Suprapubic skin (tissue), 4 donors: ENCODE measurements at regions not wholly inside any gene's neighbourhood (a gene's known extent, or its start where the extent isn't known, plus 50 kb on each side); places are given as distances from the start of the nearest gene placed in this dataset.

Experiments used
- CTCF ChIP-seq, 2 donors: fragments of 200-600 bp in 1 of 2; fragments of 450-650 bp in 1 of 2; sonication (generic) in 1 of 2; IDR thresholded peaks; one replicate each; pipeline ENCODE4 v1.5.1; 2016 to 2019; ENCODE audit warnings: antibody characterized with exemption in 2 of 2, mild to moderate bottlenecking in 1 of 2, moderate library complexity in 1 of 2
- POLR2A ChIP-seq, 2 donors: fragments of 450-650 bp; IDR thresholded peaks; one replicate each; pipeline ENCODE4 v1.6.1; 2017; ENCODE audit warnings: antibody characterized with exemption in 2 of 2, mild to moderate bottlenecking in 2 of 2, moderate library complexity in 2 of 2
- POLR2AphosphoS5 ChIP-seq, 3 donors: sonication (generic); formaldehyde crosslinking; IDR thresholded peaks; one replicate each; pipeline ENCODE4 v1.6.1; 2017; ENCODE audit warnings: antibody characterized with exemption in 3 of 3

DNA sequence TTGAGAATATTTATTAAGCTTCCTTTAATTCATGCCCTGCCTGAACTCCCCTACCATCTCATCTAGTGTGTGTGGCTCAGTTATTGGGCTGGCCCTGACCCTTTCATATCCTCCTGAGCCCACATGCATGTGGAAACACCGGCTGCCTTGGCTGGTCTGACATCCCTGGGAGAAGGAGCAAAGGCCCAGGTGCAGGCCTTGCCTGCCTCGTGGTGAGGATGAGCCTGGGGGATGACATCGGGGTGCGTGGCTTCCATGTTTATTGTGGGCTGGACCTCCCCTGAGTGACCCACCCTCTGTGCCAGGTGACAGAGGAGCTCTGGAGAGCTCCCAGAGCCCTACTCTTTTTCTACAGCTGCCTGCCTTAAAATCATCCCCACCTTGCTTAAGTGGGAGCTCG, 69.1 kb downstream of the FOXA2 start:
- TF ChIP-seq POLR2AphosphoS5 (IDR thresholded peaks at IDR 0.05): no peak
- TF ChIP-seq POLR2A (IDR thresholded peaks at IDR 0.05): no peak
- TF ChIP-seq CTCF (IDR thresholded peaks at IDR 0.05): no peak
